ENCODE measurements at regions not wholly inside any gene's neighbourhood (a gene's known extent, or its start where the extent isn't known, plus 50 kb on each side); places are given as distances from the start of the nearest gene placed in this dataset.

DNA sequence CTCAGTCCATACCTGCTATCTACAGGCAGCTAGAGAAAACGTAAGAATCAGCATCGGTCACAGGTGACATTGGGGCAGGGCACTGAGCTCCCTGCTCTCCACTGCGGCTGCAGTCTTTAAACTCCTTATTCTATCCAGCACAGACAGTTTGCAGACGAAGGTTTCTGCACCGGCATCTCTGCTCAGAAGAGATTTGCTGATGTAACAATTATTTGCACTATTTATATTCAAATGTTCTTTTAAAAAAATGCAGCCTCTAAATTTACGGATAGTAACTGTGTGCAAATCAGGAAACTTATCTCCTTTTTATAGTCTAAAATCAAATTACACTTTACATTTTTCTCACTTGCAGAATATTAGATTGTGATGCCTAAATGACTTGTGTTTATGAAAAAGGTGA lies 671.0 kb downstream of the VRK1 start:
- no peak for DNase-seq (ENCODE audit: low read depth in 6 of 9, low spot score in 9 of 9)
- Histone ChIP-seq H3K36me3 (ENCODE audit: control insufficient read depth in 2 of 2, insufficient read depth in 2 of 2, low read length in 1 of 2) (peaks cover 0 to 21% of the 10 kb centered on the region in 2 donors), H3K9me3 (ENCODE audit: control insufficient read depth in 2 of 2, insufficient read depth in 1 of 2, low read length in 1 of 2) (no peaks in the 10 kb centered on the region), H3K27me3 (ENCODE audit: control insufficient read depth in 2 of 2, insufficient read depth in 1 of 2, low read length in 1 of 2) (no peaks in the 10 kb centered on the region), H3K27ac (ENCODE audit: low read depth in 1 of 2, low read length in 1 of 2) (no peak overlapping the region), H3K4me1 (ENCODE audit: control insufficient read depth in 2 of 2, insufficient read depth in 2 of 2, low read length in 2 of 2) (no peaks in the 10 kb centered on the region), H3K4me3 (ENCODE audit: low read length in 2 of 2) (no peak overlapping the region)
- WGBS: 88% methylated on average over 6 of the region's 6 CpGs

GRCh38 chr14:97477353-97477752 lies 680.2 kb downstream of the VRK1 start:
- H3K4me3 ChIP-seq (ENCODE audit: low read length in 2 of 2): no peak overlapping the region
- DNase-seq (ENCODE audit: low read depth in 6 of 9, low spot score in 9 of 9): no peak
- no peaks in the 10 kb centered on the region for H3K27me3 ChIP-seq (ENCODE audit: control insufficient read depth in 2 of 2, insufficient read depth in 1 of 2, low read length in 1 of 2)
- H3K4me1 ChIP-seq (ENCODE audit: control insufficient read depth in 2 of 2, insufficient read depth in 2 of 2, low read length in 2 of 2): no peaks in the 10 kb centered on the region
- no peaks in the 10 kb centered on the region for H3K36me3 ChIP-seq (ENCODE audit: control insufficient read depth in 2 of 2, insufficient read depth in 2 of 2, low read length in 1 of 2)
- WGBS: 91% methylated on average over 4 of the region's 4 CpGs
- H3K27ac ChIP-seq (ENCODE audit: low read depth in 1 of 2, low read length in 1 of 2): no peak overlapping the region
- H3K9me3 ChIP-seq (ENCODE audit: control insufficient read depth in 2 of 2, insufficient read depth in 1 of 2, low read length in 1 of 2): no peaks in the 10 kb centered on the region

GRCh38 chr14:97485201-97485600 lies 688.0 kb downstream of the VRK1 start:
- Histone ChIP-seq H3K27ac (ENCODE audit: low read depth in 1 of 2, low read length in 1 of 2) (no peak overlapping the region), H3K4me1 (ENCODE audit: control insufficient read depth in 2 of 2, insufficient read depth in 2 of 2, low read length in 2 of 2) (peaks cover 0 to 8% of the 10 kb centered on the region in 2 donors), H3K9me3 (ENCODE audit: control insufficient read depth in 2 of 2, insufficient read depth in 1 of 2, low read length in 1 of 2) (no peaks in the 10 kb centered on the region), H3K27me3 (ENCODE audit: control insufficient read depth in 2 of 2, insufficient read depth in 1 of 2, low read length in 1 of 2) (no peaks in the 10 kb centered on the region), H3K36me3 (ENCODE audit: control insufficient read depth in 2 of 2, insufficient read depth in 2 of 2, low read length in 1 of 2) (no peaks in the 10 kb centered on the region), H3K4me3 (ENCODE audit: low read length in 2 of 2) (no peak overlapping the region)
- 95% methylated on average over 10 of the region's 10 CpGs for WGBS
- DNase-seq (ENCODE audit: low read depth in 6 of 9, low spot score in 9 of 9): no peak

DNA sequence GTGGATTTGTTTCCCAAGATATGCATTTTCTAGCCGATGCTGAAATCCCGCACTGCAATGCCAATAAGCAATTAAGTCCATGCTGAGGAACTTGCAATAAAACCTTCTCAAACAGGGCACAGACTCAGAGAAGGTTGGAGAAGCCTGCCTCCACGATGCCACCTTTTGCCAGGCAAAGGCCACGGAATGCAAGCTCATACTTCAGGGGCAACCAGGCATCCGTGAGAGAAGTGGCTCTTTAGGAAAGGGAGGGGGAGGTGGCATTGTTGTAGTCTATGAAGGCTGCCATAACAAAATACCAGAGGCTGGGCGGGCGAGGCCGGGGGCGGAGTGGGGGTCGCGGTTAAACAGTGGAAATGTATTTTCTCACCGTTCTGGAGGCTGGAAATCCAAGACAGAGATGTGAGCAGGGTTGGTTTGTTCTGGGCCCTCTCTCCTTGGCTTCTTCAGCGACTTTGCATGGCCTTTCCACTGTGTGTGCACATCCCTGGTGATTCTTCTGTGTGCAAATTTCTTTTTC lies 689.5 kb downstream of the VRK1 start:
- no peaks in the 10 kb centered on the region for H3K36me3 ChIP-seq (ENCODE audit: control insufficient read depth in 2 of 2, insufficient read depth in 2 of 2, low read length in 1 of 2)
- H3K9me3 ChIP-seq (ENCODE audit: control insufficient read depth in 2 of 2, insufficient read depth in 1 of 2, low read length in 1 of 2): no peaks in the 10 kb centered on the region
- no peaks in the 10 kb centered on the region for H3K27me3 ChIP-seq (ENCODE audit: control insufficient read depth in 2 of 2, insufficient read depth in 1 of 2, low read length in 1 of 2)
- no peak overlapping the region for H3K27ac ChIP-seq (ENCODE audit: low read depth in 1 of 2, low read length in 1 of 2)
- WGBS: 96% methylated on average over 13 of the region's 13 CpGs
- peaks cover 0 to 8% of the 10 kb centered on the region in 2 donors for H3K4me1 ChIP-seq (ENCODE audit: control insufficient read depth in 2 of 2, insufficient read depth in 2 of 2, low read length in 2 of 2)
- DNase-seq (ENCODE audit: low read depth in 6 of 9, low spot score in 9 of 9): no peak
- H3K4me3 ChIP-seq (ENCODE audit: low read length in 2 of 2): no peak overlapping the region

GRCh38 chr14:97489750-97490149 lies 692.6 kb downstream of the VRK1 start:
- DNase-seq (ENCODE audit: low read depth in 6 of 9, low spot score in 9 of 9): no peak

DNA sequence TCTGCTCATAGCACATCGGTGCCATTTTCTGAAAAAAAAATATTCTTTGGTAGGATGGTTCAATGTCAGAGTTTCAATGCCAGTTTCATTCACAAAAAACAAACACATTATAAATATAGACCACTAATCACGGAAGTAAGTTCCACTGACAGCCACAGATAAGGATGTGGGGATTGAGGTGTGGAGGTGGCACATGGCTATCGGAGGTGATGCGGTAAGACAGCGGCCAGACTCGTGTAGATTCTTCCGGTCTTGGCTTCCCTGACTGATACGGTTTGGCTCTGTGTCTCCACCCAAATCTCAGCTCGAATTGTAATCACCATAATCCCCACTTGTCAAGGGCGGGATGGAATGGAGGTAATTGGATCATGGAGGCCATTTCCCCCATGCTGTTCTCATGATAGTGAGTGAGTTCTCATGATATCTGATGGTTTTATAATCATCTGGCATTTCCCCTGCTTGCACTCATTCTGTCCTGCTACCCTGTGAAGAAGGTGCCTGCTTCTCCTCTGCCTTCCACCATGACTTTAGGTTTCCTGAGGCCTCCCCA lies 693.4 kb downstream of the VRK1 start:
- WGBS: 96% methylated on average over 10 of the region's 10 CpGs
- peaks cover 0 to 8% of the 10 kb centered on the region in 2 donors for H3K4me1 ChIP-seq (ENCODE audit: control insufficient read depth in 2 of 2, insufficient read depth in 2 of 2, low read length in 2 of 2)
- H3K4me3 ChIP-seq (ENCODE audit: low read length in 2 of 2): no peak overlapping the region
- no peak for DNase-seq (ENCODE audit: low read depth in 6 of 9, low spot score in 9 of 9)
- no peak overlapping the region for H3K27ac ChIP-seq (ENCODE audit: low read depth in 1 of 2, low read length in 1 of 2)
- peaks cover 3 to 4% of the 10 kb centered on the region in 2 donors for H3K9me3 ChIP-seq (ENCODE audit: control insufficient read depth in 2 of 2, insufficient read depth in 1 of 2, low read length in 1 of 2)
- H3K36me3 ChIP-seq (ENCODE audit: control insufficient read depth in 2 of 2, insufficient read depth in 2 of 2, low read length in 1 of 2): no peaks in the 10 kb centered on the region
- no peaks in the 10 kb centered on the region for H3K27me3 ChIP-seq (ENCODE audit: control insufficient read depth in 2 of 2, insufficient read depth in 1 of 2, low read length in 1 of 2)

More at GRCh38 chr14:97489750-97490149, 692.6 kb downstream of the VRK1 start:
- Histone ChIP-seq H3K9me3 (ENCODE audit: control insufficient read depth in 2 of 2, insufficient read depth in 1 of 2, low read length in 1 of 2) (peaks cover 3 to 4% of the 10 kb centered on the region in 2 donors), H3K27ac (ENCODE audit: low read depth in 1 of 2, low read length in 1 of 2) (no peak overlapping the region), H3K4me1 (ENCODE audit: control insufficient read depth in 2 of 2, insufficient read depth in 2 of 2, low read length in 2 of 2) (peaks cover 0 to 8% of the 10 kb centered on the region in 2 donors), H3K4me3 (ENCODE audit: low read length in 2 of 2) (no peak overlapping the region), H3K27me3 (ENCODE audit: control insufficient read depth in 2 of 2, insufficient read depth in 1 of 2, low read length in 1 of 2) (no peaks in the 10 kb centered on the region), H3K36me3 (ENCODE audit: control insufficient read depth in 2 of 2, insufficient read depth in 2 of 2, low read length in 1 of 2) (no peaks in the 10 kb centered on the region)
- 93% methylated on average over 10 of the region's 10 CpGs for WGBS

DNA sequence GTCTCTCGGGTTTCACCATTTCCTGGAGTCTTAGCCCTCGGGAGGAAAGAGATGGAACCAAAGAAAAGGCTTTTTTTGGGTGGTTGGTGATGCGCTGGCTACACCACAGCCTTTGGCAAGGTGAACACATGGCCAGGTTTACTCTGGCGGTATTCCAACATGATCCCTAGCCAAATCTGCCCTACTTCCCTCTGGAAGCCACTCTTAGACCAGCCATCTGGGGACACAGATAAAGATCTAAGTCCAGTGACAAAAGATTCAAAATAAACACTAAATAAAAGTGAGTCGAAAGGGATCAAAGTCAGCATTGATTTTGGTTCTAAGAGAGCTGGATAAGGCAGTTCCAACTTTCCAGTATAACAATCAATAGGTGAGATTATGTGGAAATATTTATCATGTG lies 694.5 kb downstream of the VRK1 start:
- no peak overlapping the region for H3K27ac ChIP-seq (ENCODE audit: low read depth in 1 of 2, low read length in 1 of 2)
- 92% methylated on average over 5 of the region's 5 CpGs for WGBS
- peaks cover 3 to 4% of the 10 kb centered on the region in 2 donors for H3K9me3 ChIP-seq (ENCODE audit: control insufficient read depth in 2 of 2, insufficient read depth in 1 of 2, low read length in 1 of 2)
- DNase-seq (ENCODE audit: low read depth in 6 of 9, low spot score in 9 of 9): no peak
- H3K36me3 ChIP-seq (ENCODE audit: control insufficient read depth in 2 of 2, insufficient read depth in 2 of 2, low read length in 1 of 2): no peaks in the 10 kb centered on the region
- no peak overlapping the region for H3K4me3 ChIP-seq (ENCODE audit: low read length in 2 of 2)
- peaks cover 0 to 8% of the 10 kb centered on the region in 2 donors for H3K4me1 ChIP-seq (ENCODE audit: control insufficient read depth in 2 of 2, insufficient read depth in 2 of 2, low read length in 2 of 2)
- H3K27me3 ChIP-seq (ENCODE audit: control insufficient read depth in 2 of 2, insufficient read depth in 1 of 2, low read length in 1 of 2): no peaks in the 10 kb centered on the region

DNA sequence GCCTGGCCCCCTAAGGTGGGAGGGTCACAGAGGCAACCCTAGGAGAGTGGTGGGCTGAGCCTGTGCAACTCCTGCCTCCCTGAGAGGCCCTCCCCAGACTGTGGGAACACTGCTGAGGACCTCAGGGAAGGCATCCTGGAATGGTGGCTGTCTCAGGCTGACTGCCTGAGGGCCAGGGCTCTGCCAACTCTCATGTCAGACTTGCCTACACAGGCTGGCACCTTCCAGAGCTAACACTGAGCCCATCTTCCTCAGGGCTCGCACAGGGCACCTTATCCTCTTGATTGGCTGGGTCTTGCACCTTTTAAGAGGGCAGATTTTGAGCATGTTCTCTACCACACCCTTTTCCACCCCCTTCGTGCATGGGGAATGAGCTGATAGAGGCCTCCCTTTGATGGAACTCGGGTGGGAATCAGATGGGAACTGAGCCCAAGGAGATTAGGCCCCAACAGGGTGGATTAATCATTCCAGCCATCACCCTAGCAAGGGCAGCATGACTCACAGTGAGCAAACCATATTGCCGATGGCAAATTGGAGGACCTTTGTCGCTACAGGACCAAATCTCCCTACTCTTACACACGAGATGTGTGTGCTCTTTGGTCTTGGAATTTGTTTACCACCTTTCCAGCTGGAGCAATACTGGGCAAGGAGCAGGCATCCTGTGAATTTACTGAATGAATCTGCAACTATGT lies 702.8 kb downstream of the VRK1 start:
- H3K27ac ChIP-seq (ENCODE audit: low read depth in 1 of 2, low read length in 1 of 2): no peak overlapping the region

DNA sequence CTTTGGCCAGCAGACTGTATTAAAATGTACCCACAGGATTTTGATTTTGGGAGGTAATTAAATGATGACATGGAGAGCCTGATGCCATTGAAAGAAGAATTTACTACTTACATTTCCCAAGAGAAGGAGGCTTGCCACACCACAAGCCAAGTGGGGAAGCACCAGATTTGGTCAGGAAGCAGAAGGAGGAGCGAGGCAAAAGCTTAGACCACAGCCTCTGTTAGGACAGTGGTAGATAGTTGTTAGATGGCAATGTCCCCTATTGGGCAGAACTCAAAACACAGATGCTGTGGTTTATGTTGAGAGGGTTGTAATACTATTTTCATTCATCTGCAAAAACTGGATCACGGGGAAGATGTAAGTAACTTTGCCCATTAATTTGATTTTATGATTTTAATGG lies 709.4 kb downstream of the VRK1 start:
- Histone ChIP-seq H3K27ac (ENCODE audit: low read depth in 1 of 2, low read length in 1 of 2) (no peak overlapping the region), H3K4me3 (ENCODE audit: low read length in 2 of 2) (no peak overlapping the region), H3K36me3 (ENCODE audit: control insufficient read depth in 2 of 2, insufficient read depth in 2 of 2, low read length in 1 of 2) (no peaks in the 10 kb centered on the region), H3K9me3 (ENCODE audit: control insufficient read depth in 2 of 2, insufficient read depth in 1 of 2, low read length in 1 of 2) (peaks cover 5 to 13% of the 10 kb centered on the region in 2 donors), H3K4me1 (ENCODE audit: control insufficient read depth in 2 of 2, insufficient read depth in 2 of 2, low read length in 2 of 2) (no peaks in the 10 kb centered on the region), H3K27me3 (ENCODE audit: control insufficient read depth in 2 of 2, insufficient read depth in 1 of 2, low read length in 1 of 2) (no peaks in the 10 kb centered on the region)
- WGBS: 39% methylated on average over 2 of the region's 2 CpGs
- no peak for DNase-seq (ENCODE audit: low read depth in 6 of 9, low spot score in 9 of 9)

More for the DNA sequence above, 702.8 kb downstream of the VRK1 start:
- 96% methylated on average over 6 of the region's 6 CpGs for WGBS
- H3K4me1 ChIP-seq (ENCODE audit: control insufficient read depth in 2 of 2, insufficient read depth in 2 of 2, low read length in 2 of 2): no peaks in the 10 kb centered on the region
- no peak for DNase-seq (ENCODE audit: low read depth in 6 of 9, low spot score in 9 of 9)
- no peaks in the 10 kb centered on the region for H3K36me3 ChIP-seq (ENCODE audit: control insufficient read depth in 2 of 2, insufficient read depth in 2 of 2, low read length in 1 of 2)
- no peak overlapping the region for H3K4me3 ChIP-seq (ENCODE audit: low read length in 2 of 2)
- peaks cover 0 to 4% of the 10 kb centered on the region in 2 donors for H3K9me3 ChIP-seq (ENCODE audit: control insufficient read depth in 2 of 2, insufficient read depth in 1 of 2, low read length in 1 of 2)
- H3K27me3 ChIP-seq (ENCODE audit: control insufficient read depth in 2 of 2, insufficient read depth in 1 of 2, low read length in 1 of 2): no peaks in the 10 kb centered on the region
